Esophagus muscularis mucosa (tissue), 4 donors: ENCODE measurements at regions not wholly inside any gene's neighbourhood (a gene's known extent, or its start where the extent isn't known, plus 50 kb on each side); places are given as distances from the start of the nearest gene placed in this dataset.
"Not testable (repeated sequence)": the region's sequence is repeated elsewhere in the genome, so short reads cannot be mapped to it uniquely, and the experiment has no call there.

ENCODE experiments used
- CTCF ChIP-seq, 3 experiments: fragments of 200-600 bp in 2 of 3; fragments of 450-650 bp in 1 of 3; sonication (generic) in 2 of 3; IDR thresholded peaks; one replicate each; pipeline ENCODE4 v1.5.1; 2017 to 2019; ENCODE audit warnings: antibody characterized with exemption in 3 of 3, mild to moderate bottlenecking in 2 of 3, moderate library complexity in 1 of 3
- EP300 ChIP-seq: sonication (generic); formaldehyde crosslinking; IDR thresholded peaks from one replicate; pipeline ENCODE4 v1.6.1; 2017; ENCODE audit warnings: antibody characterized with exemption
- POLR2A ChIP-seq: fragments of 450-650 bp; IDR thresholded peaks from one replicate; pipeline ENCODE4 v1.6.1; 2017; ENCODE audit warnings: antibody characterized with exemption, moderate library complexity, mild to moderate bottlenecking, low read depth
- POLR2AphosphoS5 ChIP-seq, 2 donors: sonication (generic); formaldehyde crosslinking; IDR thresholded peaks; one replicate each; pipeline ENCODE4 v1.6.1; 2017; ENCODE audit warnings: antibody characterized with exemption in 2 of 2

GRCh38 chr5:130897537-130898195 lies 267.4 kb downstream of the HINT1 start:
- TF ChIP-seq POLR2A; CTCF (IDR thresholded peaks at IDR 0.05); POLR2AphosphoS5 (IDR thresholded peaks at IDR 0.05); EP300: not testable (repeated sequence)
